WTC11 (cell line): ENCODE measurements at regions not wholly inside any gene's neighbourhood (a gene's known extent, or its start where the extent isn't known, plus 50 kb on each side); places are given as distances from the start of the nearest gene placed in this dataset.

ENCODE experiments used
- ATAC-seq: fragments of 200-7000 bp; cut with Tn5 transposase; 2 replicates; pipeline ENCODE4 v1.10.0; 2021; ENCODE audit warnings: mild to moderate bottlenecking, moderate library complexity
- CTCF ChIA-PET: fragments of 300-600 bp; sonication (Branson Sonifier 250); formaldehyde crosslinking; loops from one replicate; lab custom pipeline; 2021; ENCODE audit warnings: antibody characterized with exemption; lab: Charles Lee
- POLR2A ChIA-PET: fragments of 350-600 bp; sonication (Branson Sonifier 250); formaldehyde crosslinking; loops from one replicate; lab custom pipeline; 2021; ENCODE audit warnings: antibody characterized with exemption; lab: Charles Lee
- DNase-seq: peaks from one replicate; pipeline ENCODE4 v3.0.0; 2021; ENCODE audit warnings: low spot score
- H3K27ac Mint-ChIP-seq: 2 replicates; pipeline ENCODE4 v1.8.0; 2021; ENCODE audit warnings: mixed read lengths
- H3K27me3 Mint-ChIP-seq: 2 replicates; pipeline ENCODE4 v1.8.0; 2021; ENCODE audit warnings: low read depth, mild to moderate bottlenecking, moderate library complexity, mixed read lengths
- H3K36me3 Mint-ChIP-seq: 2 replicates; pipeline ENCODE4 v1.8.0; 2021; ENCODE audit warnings: mixed read lengths
- H3K4me1 Mint-ChIP-seq: 2 replicates; pipeline ENCODE4 v1.8.0; 2022; ENCODE audit warnings: mixed read lengths
- H3K4me3 Mint-ChIP-seq: 2 replicates; pipeline ENCODE4 v1.8.0; 2021; ENCODE audit warnings: mild to moderate bottlenecking, moderate library complexity, mixed read lengths
- H3K9me3 Mint-ChIP-seq: 2 replicates; pipeline ENCODE4 v1.8.0; 2021; ENCODE audit warnings: mixed read lengths
- EMX1 ChIP-seq: fragments of 250-450 bp; sonication (Bioruptor Pico); IDR thresholded peaks from 2 replicates; pipeline ENCODE4 v1.8.0; 2021; ENCODE audit warnings: mild to moderate bottlenecking
- ESRRA ChIP-seq: sonication (generic); formaldehyde crosslinking; IDR thresholded peaks from 2 replicates; pipeline ENCODE4 v1.8.1; 2022; ENCODE audit warnings: mild to moderate bottlenecking, missing genetic modification reagents, borderline replicate concordance
- ETV6 ChIP-seq: sonication (generic); formaldehyde crosslinking; IDR thresholded peaks from 2 replicates; pipeline ENCODE4 v1.8.1; 2022; ENCODE audit warnings: mild to moderate bottlenecking, missing genetic modification reagents
- KAT7 ChIP-seq: sonication (generic); formaldehyde crosslinking; IDR thresholded peaks from 2 replicates; pipeline ENCODE4 v1.8.1; 2023; ENCODE audit warnings: missing genetic modification reagents, mild to moderate bottlenecking, borderline replicate concordance
- NR1H2 ChIP-seq: sonication (generic); formaldehyde crosslinking; IDR thresholded peaks from 2 replicates; pipeline ENCODE4 v1.9.0; 2021; ENCODE audit warnings: mild to moderate bottlenecking, moderate library complexity, missing genetic modification reagents
- SMAD3 ChIP-seq: sonication (generic); formaldehyde crosslinking; IDR thresholded peaks from 2 replicates; pipeline ENCODE4 v1.8.0; 2022; ENCODE audit warnings: missing genetic modification reagents, mild to moderate bottlenecking, borderline replicate concordance
- TP53 ChIP-seq: sonication (generic); formaldehyde crosslinking; IDR thresholded peaks from 2 replicates; pipeline ENCODE4 v1.8.1; 2023; ENCODE audit warnings: mild to moderate bottlenecking, missing genetic modification reagents
- ZNF423 ChIP-seq: fragments of 250-450 bp; sonication (Bioruptor Pico); IDR thresholded peaks from 2 replicates; pipeline ENCODE4 v2.1.2; 2022; ENCODE audit warnings: mild to moderate bottlenecking, moderate library complexity
- TF ChIP-seq, protein P1 (sequence below): sonication (generic); formaldehyde crosslinking; conservative IDR thresholded peaks from 2 replicates; pipeline ENCODE4 v1.8.1; 2023; ENCODE audit warnings: mild to moderate bottlenecking, low read depth, missing genetic modification reagents, moderate library complexity
- TF ChIP-seq, protein P2 (sequence below): fragments of 250-450 bp; sonication (Bioruptor Pico); IDR thresholded peaks from 2 replicates; pipeline ENCODE4 v1.9.0; 2021; ENCODE audit warnings: mild to moderate bottlenecking, borderline replicate concordance
- TF ChIP-seq, protein P3 (sequence below): sonication (generic); formaldehyde crosslinking; IDR thresholded peaks from 2 replicates; pipeline ENCODE4 v1.8.0; 2023; ENCODE audit warnings: missing genetic modification reagents, mild to moderate bottlenecking, borderline replicate concordance
- TF ChIP-seq, protein P4 (sequence below): sonication (generic); formaldehyde crosslinking; IDR thresholded peaks from 2 replicates; pipeline ENCODE4 v1.8.1; 2023; ENCODE audit warnings: mild to moderate bottlenecking, moderate library complexity, missing genetic modification reagents
- TF ChIP-seq, protein P5 (sequence below): fragments of 250-450 bp; sonication (Bioruptor Pico); conservative IDR thresholded peaks from 2 replicates; pipeline ENCODE4 v1.9.0; 2021; ENCODE audit warnings: mild to moderate bottlenecking
- TF ChIP-seq, protein P6 (sequence below): sonication (generic); formaldehyde crosslinking; conservative IDR thresholded peaks from 2 replicates; pipeline ENCODE4 v1.8.1; 2022; ENCODE audit warnings: mild to moderate bottlenecking, missing genetic modification reagents

DNA sequence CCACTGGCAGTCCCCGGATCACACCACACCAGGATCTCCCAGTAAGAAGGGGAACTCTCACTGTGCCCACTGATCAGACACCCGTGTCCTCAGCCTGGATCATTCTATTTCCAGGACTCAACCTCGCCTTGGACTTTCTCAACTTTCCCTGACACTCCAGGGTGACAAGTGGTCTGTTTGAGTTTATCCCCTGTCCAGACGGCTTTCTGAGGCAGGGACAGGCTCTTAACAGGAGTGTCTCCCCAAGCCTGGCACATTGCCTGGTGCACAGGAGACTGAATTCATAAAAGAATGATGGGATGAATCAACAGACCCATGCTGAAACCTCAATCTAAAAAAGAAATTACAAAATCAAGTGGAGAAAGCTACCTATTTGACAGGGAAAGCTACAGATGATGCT is 606.6 kb downstream of the EFNB2 start:
- CTCF ChIA-PET = no interaction called here
- TF ChIP-seq, protein P1, sequence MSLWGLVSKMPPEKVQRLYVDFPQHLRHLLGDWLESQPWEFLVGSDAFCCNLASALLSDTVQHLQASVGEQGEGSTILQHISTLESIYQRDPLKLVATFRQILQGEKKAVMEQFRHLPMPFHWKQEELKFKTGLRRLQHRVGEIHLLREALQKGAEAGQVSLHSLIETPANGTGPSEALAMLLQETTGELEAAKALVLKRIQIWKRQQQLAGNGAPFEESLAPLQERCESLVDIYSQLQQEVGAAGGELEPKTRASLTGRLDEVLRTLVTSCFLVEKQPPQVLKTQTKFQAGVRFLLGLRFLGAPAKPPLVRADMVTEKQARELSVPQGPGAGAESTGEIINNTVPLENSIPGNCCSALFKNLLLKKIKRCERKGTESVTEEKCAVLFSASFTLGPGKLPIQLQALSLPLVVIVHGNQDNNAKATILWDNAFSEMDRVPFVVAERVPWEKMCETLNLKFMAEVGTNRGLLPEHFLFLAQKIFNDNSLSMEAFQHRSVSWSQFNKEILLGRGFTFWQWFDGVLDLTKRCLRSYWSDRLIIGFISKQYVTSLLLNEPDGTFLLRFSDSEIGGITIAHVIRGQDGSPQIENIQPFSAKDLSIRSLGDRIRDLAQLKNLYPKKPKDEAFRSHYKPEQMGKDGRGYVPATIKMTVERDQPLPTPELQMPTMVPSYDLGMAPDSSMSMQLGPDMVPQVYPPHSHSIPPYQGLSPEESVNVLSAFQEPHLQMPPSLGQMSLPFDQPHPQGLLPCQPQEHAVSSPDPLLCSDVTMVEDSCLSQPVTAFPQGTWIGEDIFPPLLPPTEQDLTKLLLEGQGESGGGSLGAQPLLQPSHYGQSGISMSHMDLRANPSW (CRISPR knock-in tag) = no peak
- TF ChIP-seq ESRRA (CRISPR knock-in tag) = no peak
- TF ChIP-seq, protein P2, sequence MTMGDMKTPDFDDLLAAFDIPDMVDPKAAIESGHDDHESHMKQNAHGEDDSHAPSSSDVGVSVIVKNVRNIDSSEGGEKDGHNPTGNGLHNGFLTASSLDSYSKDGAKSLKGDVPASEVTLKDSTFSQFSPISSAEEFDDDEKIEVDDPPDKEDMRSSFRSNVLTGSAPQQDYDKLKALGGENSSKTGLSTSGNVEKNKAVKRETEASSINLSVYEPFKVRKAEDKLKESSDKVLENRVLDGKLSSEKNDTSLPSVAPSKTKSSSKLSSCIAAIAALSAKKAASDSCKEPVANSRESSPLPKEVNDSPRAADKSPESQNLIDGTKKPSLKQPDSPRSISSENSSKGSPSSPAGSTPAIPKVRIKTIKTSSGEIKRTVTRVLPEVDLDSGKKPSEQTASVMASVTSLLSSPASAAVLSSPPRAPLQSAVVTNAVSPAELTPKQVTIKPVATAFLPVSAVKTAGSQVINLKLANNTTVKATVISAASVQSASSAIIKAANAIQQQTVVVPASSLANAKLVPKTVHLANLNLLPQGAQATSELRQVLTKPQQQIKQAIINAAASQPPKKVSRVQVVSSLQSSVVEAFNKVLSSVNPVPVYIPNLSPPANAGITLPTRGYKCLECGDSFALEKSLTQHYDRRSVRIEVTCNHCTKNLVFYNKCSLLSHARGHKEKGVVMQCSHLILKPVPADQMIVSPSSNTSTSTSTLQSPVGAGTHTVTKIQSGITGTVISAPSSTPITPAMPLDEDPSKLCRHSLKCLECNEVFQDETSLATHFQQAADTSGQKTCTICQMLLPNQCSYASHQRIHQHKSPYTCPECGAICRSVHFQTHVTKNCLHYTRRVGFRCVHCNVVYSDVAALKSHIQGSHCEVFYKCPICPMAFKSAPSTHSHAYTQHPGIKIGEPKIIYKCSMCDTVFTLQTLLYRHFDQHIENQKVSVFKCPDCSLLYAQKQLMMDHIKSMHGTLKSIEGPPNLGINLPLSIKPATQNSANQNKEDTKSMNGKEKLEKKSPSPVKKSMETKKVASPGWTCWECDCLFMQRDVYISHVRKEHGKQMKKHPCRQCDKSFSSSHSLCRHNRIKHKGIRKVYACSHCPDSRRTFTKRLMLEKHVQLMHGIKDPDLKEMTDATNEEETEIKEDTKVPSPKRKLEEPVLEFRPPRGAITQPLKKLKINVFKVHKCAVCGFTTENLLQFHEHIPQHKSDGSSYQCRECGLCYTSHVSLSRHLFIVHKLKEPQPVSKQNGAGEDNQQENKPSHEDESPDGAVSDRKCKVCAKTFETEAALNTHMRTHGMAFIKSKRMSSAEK (CRISPR knock-in tag) = no peak
- no peak for TF ChIP-seq NR1H2
- TF ChIP-seq EMX1 (CRISPR knock-in tag) = no peak
- TF ChIP-seq, protein P3, sequence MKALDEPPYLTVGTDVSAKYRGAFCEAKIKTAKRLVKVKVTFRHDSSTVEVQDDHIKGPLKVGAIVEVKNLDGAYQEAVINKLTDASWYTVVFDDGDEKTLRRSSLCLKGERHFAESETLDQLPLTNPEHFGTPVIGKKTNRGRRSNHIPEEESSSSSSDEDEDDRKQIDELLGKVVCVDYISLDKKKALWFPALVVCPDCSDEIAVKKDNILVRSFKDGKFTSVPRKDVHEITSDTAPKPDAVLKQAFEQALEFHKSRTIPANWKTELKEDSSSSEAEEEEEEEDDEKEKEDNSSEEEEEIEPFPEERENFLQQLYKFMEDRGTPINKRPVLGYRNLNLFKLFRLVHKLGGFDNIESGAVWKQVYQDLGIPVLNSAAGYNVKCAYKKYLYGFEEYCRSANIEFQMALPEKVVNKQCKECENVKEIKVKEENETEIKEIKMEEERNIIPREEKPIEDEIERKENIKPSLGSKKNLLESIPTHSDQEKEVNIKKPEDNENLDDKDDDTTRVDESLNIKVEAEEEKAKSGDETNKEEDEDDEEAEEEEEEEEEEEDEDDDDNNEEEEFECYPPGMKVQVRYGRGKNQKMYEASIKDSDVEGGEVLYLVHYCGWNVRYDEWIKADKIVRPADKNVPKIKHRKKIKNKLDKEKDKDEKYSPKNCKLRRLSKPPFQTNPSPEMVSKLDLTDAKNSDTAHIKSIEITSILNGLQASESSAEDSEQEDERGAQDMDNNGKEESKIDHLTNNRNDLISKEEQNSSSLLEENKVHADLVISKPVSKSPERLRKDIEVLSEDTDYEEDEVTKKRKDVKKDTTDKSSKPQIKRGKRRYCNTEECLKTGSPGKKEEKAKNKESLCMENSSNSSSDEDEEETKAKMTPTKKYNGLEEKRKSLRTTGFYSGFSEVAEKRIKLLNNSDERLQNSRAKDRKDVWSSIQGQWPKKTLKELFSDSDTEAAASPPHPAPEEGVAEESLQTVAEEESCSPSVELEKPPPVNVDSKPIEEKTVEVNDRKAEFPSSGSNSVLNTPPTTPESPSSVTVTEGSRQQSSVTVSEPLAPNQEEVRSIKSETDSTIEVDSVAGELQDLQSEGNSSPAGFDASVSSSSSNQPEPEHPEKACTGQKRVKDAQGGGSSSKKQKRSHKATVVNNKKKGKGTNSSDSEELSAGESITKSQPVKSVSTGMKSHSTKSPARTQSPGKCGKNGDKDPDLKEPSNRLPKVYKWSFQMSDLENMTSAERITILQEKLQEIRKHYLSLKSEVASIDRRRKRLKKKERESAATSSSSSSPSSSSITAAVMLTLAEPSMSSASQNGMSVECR = no peak
- TF ChIP-seq TP53 (CRISPR knock-in tag) = no peak
- no peak for TF ChIP-seq KAT7 (CRISPR knock-in tag)
- no peak for TF ChIP-seq ETV6
- TF ChIP-seq, protein P4, sequence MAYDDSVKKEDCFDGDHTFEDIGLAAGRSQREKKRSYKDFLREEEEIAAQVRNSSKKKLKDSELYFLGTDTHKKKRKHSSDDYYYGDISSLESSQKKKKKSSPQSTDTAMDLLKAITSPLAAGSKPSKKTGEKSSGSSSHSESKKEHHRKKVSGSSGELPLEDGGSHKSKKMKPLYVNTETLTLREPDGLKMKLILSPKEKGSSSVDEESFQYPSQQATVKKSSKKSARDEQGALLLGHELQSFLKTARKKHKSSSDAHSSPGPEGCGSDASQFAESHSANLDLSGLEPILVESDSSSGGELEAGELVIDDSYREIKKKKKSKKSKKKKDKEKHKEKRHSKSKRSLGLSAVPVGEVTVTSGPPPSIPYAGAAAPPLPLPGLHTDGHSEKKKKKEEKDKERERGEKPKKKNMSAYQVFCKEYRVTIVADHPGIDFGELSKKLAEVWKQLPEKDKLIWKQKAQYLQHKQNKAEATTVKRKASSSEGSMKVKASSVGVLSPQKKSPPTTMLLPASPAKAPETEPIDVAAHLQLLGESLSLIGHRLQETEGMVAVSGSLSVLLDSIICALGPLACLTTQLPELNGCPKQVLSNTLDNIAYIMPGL (CRISPR knock-in tag) = no peak
- TF ChIP-seq, protein P5, sequence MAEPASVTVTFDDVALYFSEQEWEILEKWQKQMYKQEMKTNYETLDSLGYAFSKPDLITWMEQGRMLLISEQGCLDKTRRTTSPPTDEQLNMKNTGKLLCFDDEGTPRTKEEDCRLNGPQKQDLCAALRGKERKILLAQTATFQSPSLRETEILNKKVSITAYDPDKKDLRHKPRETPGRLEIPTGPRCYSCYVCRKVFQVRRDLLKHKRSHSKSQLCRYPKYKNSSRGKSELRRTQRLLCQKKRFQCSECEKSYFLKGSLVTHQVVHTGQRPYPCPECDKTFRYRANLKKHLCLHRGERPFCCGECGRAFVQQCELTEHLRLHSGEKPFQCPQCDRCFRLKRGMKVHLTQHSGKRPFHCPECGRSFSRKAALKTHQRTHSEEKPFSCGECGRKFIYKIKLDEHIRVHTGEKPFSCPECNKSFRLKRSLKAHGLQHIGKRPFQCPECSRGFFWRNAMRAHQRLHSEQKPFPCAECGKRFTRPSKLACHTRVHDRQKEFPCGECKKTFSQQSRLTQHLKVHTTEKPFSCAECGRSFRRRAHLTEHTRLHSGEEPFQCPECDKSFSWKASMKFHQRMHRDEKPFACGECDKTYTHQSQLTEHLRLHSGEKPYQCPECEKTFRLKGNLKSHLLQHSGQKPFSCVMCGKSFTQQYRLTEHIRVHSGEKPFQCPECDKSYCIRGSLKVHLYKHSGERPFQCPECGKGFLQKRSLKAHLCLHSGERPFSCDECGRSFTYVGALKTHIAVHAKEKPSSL = no peak
- no peak for TF ChIP-seq SMAD3 (CRISPR knock-in tag)
- no peak for TF ChIP-seq ZNF423 (CRISPR knock-in tag)
- TF ChIP-seq, protein P6, sequence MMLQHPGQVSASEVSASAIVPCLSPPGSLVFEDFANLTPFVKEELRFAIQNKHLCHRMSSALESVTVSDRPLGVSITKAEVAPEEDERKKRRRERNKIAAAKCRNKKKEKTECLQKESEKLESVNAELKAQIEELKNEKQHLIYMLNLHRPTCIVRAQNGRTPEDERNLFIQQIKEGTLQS (CRISPR knock-in tag) = no peak
- H3K4me3 Mint-ChIP-seq = no peak overlapping the region
- no peaks in the 10 kb centered on the region for H3K36me3 Mint-ChIP-seq
- ATAC-seq (no peak), DNase-seq (no peak)
- H3K27me3 Mint-ChIP-seq = no peaks in the 10 kb centered on the region
- H3K4me1 Mint-ChIP-seq = no peaks in the 10 kb centered on the region
- H3K9me3 Mint-ChIP-seq = peaks cover 4% of the 10 kb centered on the region; the same call in 1 of the 2 replicates
- H3K27ac Mint-ChIP-seq = no peak overlapping the region
- POLR2A ChIA-PET = interaction anchor here (0.7 to 0.9 kb wide), 2 partner anchors 126 to 607 kb away, joined by 3 read pairs; partner anchors contain the start of gene EFNB2
